GM23338 (cell line): ENCODE measurements at regions not wholly inside any gene's neighbourhood (a gene's known extent, or its start where the extent isn't known, plus 50 kb on each side); places are given as distances from the start of the nearest gene placed in this dataset.

ENCODE experiments used
- ATAC-seq: fragments of 200-7000 bp; cut with Tn5 transposase; 3 replicates; pipeline ENCODE4 v1.9.1; 2020
- DNase-seq: peaks from one replicate; pipeline ENCODE4 v3.0.0-alpha.2; 2015; ENCODE audit warnings: low spot score
- H2AFZ ChIP-seq: fragments of 200-600 bp; sonication (generic); 2 replicates; pipeline ENCODE4 v1.8.0; 2016; ENCODE audit warnings: antibody characterized with exemption, mild to moderate bottlenecking, moderate library complexity
- H3F3A ChIP-seq: fragments of 200-600 bp; sonication (generic); replicated peaks from 2 replicates; pipeline ENCODE4 v1.8.0; 2017; ENCODE audit warnings: antibody characterized with exemption, mixed run types, low read depth
- H3K27ac ChIP-seq: fragments of 200-600 bp; sonication (generic); 2 replicates; pipeline ENCODE4 v1.6.1; 2016; ENCODE audit warnings: low read depth
- H3K27me3 ChIP-seq: fragments of 200-600 bp; sonication (generic); 2 replicates; pipeline ENCODE4 v1.8.0; 2016; ENCODE audit warnings: mild to moderate bottlenecking, mixed run types, moderate library complexity; ENCODE audit not compliant: insufficient read depth
- H3K36me3 ChIP-seq: fragments of 200-600 bp; sonication (generic); 2 replicates; pipeline ENCODE4 v1.8.0; 2016; ENCODE audit warnings: mild to moderate bottlenecking; ENCODE audit not compliant: insufficient read depth
- H3K4me1 ChIP-seq: fragments of 200-600 bp; sonication (generic); 2 replicates; pipeline ENCODE4 v1.8.0; 2016; ENCODE audit warnings: mild to moderate bottlenecking, moderate library complexity; ENCODE audit not compliant: insufficient read depth
- H3K4me2 ChIP-seq: fragments of 200-600 bp; sonication (generic); 2 replicates; pipeline ENCODE4 v1.7.1; 2017; ENCODE audit warnings: mixed run types
- H3K4me3 ChIP-seq: fragments of 200-600 bp; sonication (generic); 2 replicates; pipeline ENCODE4 v1.6.1; 2016; ENCODE audit warnings: mixed run types
- H3K79me2 ChIP-seq: fragments of 200-600 bp; sonication (generic); replicated peaks from 2 replicates; pipeline ENCODE4 v1.8.0; 2017; ENCODE audit warnings: mild to moderate bottlenecking; ENCODE audit not compliant: insufficient read depth
- H3K9me2 ChIP-seq: fragments of 200-600 bp; sonication (generic); 2 replicates; pipeline ENCODE4 v1.8.0; 2017; ENCODE audit not compliant: insufficient read depth
- H4K20me1 ChIP-seq: fragments of 200-600 bp; sonication (generic); replicated peaks from 2 replicates; pipeline ENCODE4 v1.8.0; 2017; ENCODE audit warnings: mild to moderate bottlenecking; ENCODE audit not compliant: insufficient read depth
- H3K27ac Mint-ChIP-seq: 2 replicates; pipeline ENCODE4 v1.8.0; 2020; ENCODE audit warnings: inconsistent platforms, mild to moderate bottlenecking, moderate library complexity, mixed read lengths
- H3K27me3 Mint-ChIP-seq: 3 replicates; pipeline ENCODE4 v1.8.0; 2022; ENCODE audit warnings: low read depth, mild to moderate bottlenecking, moderate library complexity, mixed read lengths, inconsistent platforms; ENCODE audit not compliant: insufficient read depth, poor library complexity
- H3K36me3 Mint-ChIP-seq: 3 replicates; pipeline ENCODE4 v1.8.0; 2021; ENCODE audit warnings: low read depth, mild to moderate bottlenecking, inconsistent platforms, moderate library complexity, mixed read lengths
- H3K4me1 Mint-ChIP-seq: 3 replicates; pipeline ENCODE4 v1.8.0; 2020; ENCODE audit warnings: mild to moderate bottlenecking, inconsistent platforms, mixed read lengths
- H3K4me3 Mint-ChIP-seq: 3 replicates; pipeline ENCODE4 v1.8.0; 2021; ENCODE audit warnings: moderate library complexity, mild to moderate bottlenecking, inconsistent platforms, mixed read lengths
- H3K9me3 Mint-ChIP-seq: 3 replicates; pipeline ENCODE4 v1.8.0; 2020; ENCODE audit warnings: moderate library complexity, mild to moderate bottlenecking, inconsistent platforms, mixed read lengths
- CREB1 ChIP-seq: fragments of 250-450 bp; sonication (Bioruptor Pico); IDR thresholded peaks from 2 replicates; pipeline ENCODE4 v1.5.0; 2020; ENCODE audit warnings: low read depth, mild to moderate bottlenecking, moderate library complexity
- ETS1 ChIP-seq: IDR thresholded peaks from 2 replicates; pipeline ENCODE4 v1.6.1; 2016; ENCODE audit warnings: antibody characterized with exemption
- EZH2phosphoT487 ChIP-seq: fragments of 200-600 bp; sonication (generic); IDR thresholded peaks from one replicate; pipeline ENCODE4 v1.8.1; 2018; ENCODE audit warnings: antibody characterized with exemption; ENCODE audit not compliant: unreplicated experiment
- POLR2AphosphoS5 ChIP-seq: IDR thresholded peaks from 2 replicates; pipeline ENCODE4 v1.6.1; 2016; ENCODE audit warnings: antibody characterized with exemption, low read depth
- STAT1 ChIP-seq: IDR thresholded peaks from one replicate; pipeline ENCODE4 v1.6.1; 2016; ENCODE audit warnings: antibody characterized with exemption; ENCODE audit not compliant: unreplicated experiment
- ZNF114 ChIP-seq: fragments of 250-450 bp; sonication (Bioruptor Pico); IDR thresholded peaks from 2 replicates; pipeline ENCODE4 v1.5.0; 2020; ENCODE audit warnings: mild to moderate bottlenecking, moderate library complexity
- TF ChIP-seq, protein P1 (sequence below): IDR thresholded peaks from one replicate; pipeline ENCODE4 v1.6.1; 2018; ENCODE audit warnings: antibody characterized with exemption; ENCODE audit not compliant: unreplicated experiment
- TF ChIP-seq, protein P2 (sequence below), 2 experiments: fragments of 200-600 bp in 1 of 2; sonication (generic) in 1 of 2; conservative IDR thresholded peaks; 2 replicates each; pipeline versions ENCODE4 v1.5.1 to v1.6.1; 2016 to 2017; ENCODE audit warnings: antibody characterized with exemption in 2 of 2, low read depth in 2 of 2, mild to moderate bottlenecking in 2 of 2, moderate library complexity in 1 of 2

GRCh38 chr10:52639652-52640051 is 132.9 kb downstream of the MBL2 start (continued):
- TF ChIP-seq POLR2AphosphoS5 (no peak), EZH2phosphoT487 (no peak), CREB1 (CRISPR knock-in tag) (no peak), STAT1 (no peak)

- H3K36me3 Mint-ChIP-seq: no peaks in the 10 kb centered on the region
- peak overlapping the region; percentile 29; the same call in 1 of the 2 replicates for H2AFZ ChIP-seq
- no peaks in the 10 kb centered on the region for H3K4me1 Mint-ChIP-seq
- H3K79me2 ChIP-seq: no peaks in the 10 kb centered on the region
- H3K4me3 Mint-ChIP-seq: no peak overlapping the region
- no peaks in the 10 kb centered on the region for H4K20me1 ChIP-seq
- H3K4me2 ChIP-seq: no peak overlapping the region
- H3K4me1 ChIP-seq: no peaks in the 10 kb centered on the region
- H3K27me3 Mint-ChIP-seq: no peaks in the 10 kb centered on the region
- no peaks in the 10 kb centered on the region for H3F3A ChIP-seq
- TF ChIP-seq, protein P1, sequence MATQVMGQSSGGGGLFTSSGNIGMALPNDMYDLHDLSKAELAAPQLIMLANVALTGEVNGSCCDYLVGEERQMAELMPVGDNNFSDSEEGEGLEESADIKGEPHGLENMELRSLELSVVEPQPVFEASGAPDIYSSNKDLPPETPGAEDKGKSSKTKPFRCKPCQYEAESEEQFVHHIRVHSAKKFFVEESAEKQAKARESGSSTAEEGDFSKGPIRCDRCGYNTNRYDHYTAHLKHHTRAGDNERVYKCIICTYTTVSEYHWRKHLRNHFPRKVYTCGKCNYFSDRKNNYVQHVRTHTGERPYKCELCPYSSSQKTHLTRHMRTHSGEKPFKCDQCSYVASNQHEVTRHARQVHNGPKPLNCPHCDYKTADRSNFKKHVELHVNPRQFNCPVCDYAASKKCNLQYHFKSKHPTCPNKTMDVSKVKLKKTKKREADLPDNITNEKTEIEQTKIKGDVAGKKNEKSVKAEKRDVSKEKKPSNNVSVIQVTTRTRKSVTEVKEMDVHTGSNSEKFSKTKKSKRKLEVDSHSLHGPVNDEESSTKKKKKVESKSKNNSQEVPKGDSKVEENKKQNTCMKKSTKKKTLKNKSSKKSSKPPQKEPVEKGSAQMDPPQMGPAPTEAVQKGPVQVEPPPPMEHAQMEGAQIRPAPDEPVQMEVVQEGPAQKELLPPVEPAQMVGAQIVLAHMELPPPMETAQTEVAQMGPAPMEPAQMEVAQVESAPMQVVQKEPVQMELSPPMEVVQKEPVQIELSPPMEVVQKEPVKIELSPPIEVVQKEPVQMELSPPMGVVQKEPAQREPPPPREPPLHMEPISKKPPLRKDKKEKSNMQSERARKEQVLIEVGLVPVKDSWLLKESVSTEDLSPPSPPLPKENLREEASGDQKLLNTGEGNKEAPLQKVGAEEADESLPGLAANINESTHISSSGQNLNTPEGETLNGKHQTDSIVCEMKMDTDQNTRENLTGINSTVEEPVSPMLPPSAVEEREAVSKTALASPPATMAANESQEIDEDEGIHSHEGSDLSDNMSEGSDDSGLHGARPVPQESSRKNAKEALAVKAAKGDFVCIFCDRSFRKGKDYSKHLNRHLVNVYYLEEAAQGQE: no peak
- TF ChIP-seq ETS1: no peak
- H3K27me3 ChIP-seq: no peaks in the 10 kb centered on the region
- DNase-seq (no peak), ATAC-seq (no peak)
- no peak overlapping the region for H3K4me3 ChIP-seq
- no peaks in the 10 kb centered on the region for H3K9me2 ChIP-seq
- H3K9me3 Mint-ChIP-seq: no peaks in the 10 kb centered on the region
- H3K36me3 ChIP-seq: no peaks in the 10 kb centered on the region
- no peak overlapping the region for H3K27ac Mint-ChIP-seq
- no peak overlapping the region for H3K27ac ChIP-seq
Measured at GRCh38 chr10:52642208-52642607, 130.4 kb downstream of the MBL2 start.

- Mint-ChIP-seq H3K4me3 (no peak overlapping the region), H3K27me3 (no peaks in the 10 kb centered on the region)
Measured at GRCh38 chr10:52644373-52645186, 128.0 kb downstream of the MBL2 start.

More at GRCh38 chr10:52644373-52645186, 128.0 kb downstream of the MBL2 start:
- ATAC-seq (peak; percentile 66), DNase-seq (peak; percentile 77)
- H4K20me1 ChIP-seq: no peaks in the 10 kb centered on the region
- no peak overlapping the region for H3K27ac ChIP-seq
- H3K36me3 ChIP-seq: no peaks in the 10 kb centered on the region
- H3K4me2 ChIP-seq: no peak overlapping the region
- Mint-ChIP-seq H3K36me3 (no peaks in the 10 kb centered on the region), H3K27ac (no peak overlapping the region), H3K4me1 (no peaks in the 10 kb centered on the region), H3K9me3 (no peaks in the 10 kb centered on the region)
- H3K4me1 ChIP-seq: no peaks in the 10 kb centered on the region
- no peaks in the 10 kb centered on the region for H3K79me2 ChIP-seq
- no peaks in the 10 kb centered on the region for H3K9me2 ChIP-seq
- no peak overlapping the region for H2AFZ ChIP-seq
- no peaks in the 10 kb centered on the region for H3K27me3 ChIP-seq
- H3K4me3 ChIP-seq: no peak overlapping the region
- no peaks in the 10 kb centered on the region for H3F3A ChIP-seq
- TF ChIP-seq, protein P2, sequence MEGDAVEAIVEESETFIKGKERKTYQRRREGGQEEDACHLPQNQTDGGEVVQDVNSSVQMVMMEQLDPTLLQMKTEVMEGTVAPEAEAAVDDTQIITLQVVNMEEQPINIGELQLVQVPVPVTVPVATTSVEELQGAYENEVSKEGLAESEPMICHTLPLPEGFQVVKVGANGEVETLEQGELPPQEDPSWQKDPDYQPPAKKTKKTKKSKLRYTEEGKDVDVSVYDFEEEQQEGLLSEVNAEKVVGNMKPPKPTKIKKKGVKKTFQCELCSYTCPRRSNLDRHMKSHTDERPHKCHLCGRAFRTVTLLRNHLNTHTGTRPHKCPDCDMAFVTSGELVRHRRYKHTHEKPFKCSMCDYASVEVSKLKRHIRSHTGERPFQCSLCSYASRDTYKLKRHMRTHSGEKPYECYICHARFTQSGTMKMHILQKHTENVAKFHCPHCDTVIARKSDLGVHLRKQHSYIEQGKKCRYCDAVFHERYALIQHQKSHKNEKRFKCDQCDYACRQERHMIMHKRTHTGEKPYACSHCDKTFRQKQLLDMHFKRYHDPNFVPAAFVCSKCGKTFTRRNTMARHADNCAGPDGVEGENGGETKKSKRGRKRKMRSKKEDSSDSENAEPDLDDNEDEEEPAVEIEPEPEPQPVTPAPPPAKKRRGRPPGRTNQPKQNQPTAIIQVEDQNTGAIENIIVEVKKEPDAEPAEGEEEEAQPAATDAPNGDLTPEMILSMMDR (conservative IDR thresholded peaks at IDR 0.05; ENCODE audit: low read depth in 2 of 2): peak; percentile 84 to 86
- TF ChIP-seq ZNF114: no peak
